GM19397 (cell line): ENCODE measurements at regions not wholly inside any gene's neighbourhood (a gene's known extent, or its start where the extent isn't known, plus 50 kb on each side); places are given as distances from the start of the nearest gene placed in this dataset.

Experiments used
- ATAC-seq: cut with Tn5 transposase; IDR thresholded peaks from one replicate; pipeline ENCODE4 v1.9.1; 2021; ENCODE audit warnings: mild to moderate bottlenecking, moderate library complexity; ENCODE audit not compliant: unreplicated experiment

DNA sequence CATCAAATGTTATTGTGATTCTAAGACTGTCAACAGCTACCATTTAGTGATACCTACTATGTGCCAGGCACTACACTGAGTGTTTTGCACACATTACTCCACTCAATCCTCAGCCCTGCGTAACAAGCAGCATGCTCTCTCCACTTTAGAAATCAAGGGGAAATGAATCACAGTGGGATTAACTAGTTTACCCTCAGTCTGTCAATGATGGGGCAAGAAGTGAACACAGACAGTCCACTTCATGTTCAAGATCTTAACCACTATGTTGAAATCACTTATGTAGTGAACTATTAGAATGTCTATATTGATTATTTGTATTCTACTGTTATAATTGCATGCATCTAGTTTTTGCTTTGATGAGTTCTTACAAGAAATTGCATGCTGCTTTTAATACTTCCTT is 165.3 kb downstream of the LTN1 start:
- ATAC-seq = no peak

DNA sequence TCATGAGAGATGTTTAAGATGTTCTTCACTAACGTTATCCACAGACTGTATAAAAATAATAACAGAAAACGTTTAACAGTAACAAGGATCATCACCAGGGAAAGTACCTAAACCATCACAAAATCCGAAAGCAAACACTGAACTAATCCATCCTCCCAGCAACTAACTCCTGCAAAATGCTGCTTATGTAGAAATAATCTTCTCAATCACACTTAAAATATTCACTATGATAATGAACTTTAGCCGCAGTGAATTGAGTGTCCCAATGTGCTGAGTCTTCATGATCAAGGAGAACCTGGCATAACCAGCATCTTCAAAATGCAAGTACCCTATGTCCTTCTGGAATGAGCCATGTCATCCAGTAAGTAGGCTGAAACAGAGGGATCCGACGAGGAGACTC is 166.1 kb downstream of the LTN1 start:
- ATAC-seq = no peak

DNA sequence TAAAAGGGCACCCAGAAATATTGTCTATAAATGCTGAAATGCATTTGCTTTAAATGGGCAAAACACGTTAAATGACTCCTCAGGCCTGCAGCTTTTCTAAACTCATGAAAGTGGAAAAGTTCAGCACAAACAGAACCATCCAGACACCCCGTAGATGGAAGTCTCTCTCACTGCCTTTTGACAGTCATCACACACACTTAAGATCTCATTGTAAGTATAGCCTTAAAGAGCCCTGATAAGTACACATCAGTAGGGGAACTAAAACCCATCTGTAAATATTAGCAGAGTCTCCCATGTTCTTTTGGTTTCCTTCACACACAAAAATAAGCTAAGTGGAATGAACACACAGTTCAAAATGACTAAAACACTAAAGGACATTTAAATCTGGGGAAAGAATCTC is 166.7 kb downstream of the LTN1 start:
- ATAC-seq = no peak

DNA sequence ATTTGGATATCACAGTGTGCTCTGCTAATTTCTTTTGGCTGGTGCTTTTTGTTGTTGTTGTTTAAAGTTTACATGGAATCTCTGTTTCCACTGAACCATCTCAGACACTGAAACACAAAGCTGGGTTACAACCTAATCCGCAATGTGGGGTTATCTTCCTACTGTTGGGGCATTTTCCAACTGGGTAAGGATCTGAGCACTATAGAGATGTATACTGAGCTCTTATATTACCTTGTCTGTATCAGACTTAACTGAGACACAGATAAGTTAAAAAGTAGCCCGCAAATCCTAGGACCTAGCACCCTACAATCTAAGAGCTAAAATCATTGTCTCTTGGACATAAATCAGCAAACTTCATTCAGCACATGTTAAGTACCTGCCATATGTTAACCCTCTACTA is 169.2 kb downstream of the LTN1 start:
- ATAC-seq = no peak

- no peak for ATAC-seq
These were observed 170.0 kb downstream of the LTN1 start for GRCh38 chr21:28822486-28823335.

GRCh38 chr21:28822123-28822399 is 170.6 kb downstream of the LTN1 start:
- ATAC-seq = no peak

DNA sequence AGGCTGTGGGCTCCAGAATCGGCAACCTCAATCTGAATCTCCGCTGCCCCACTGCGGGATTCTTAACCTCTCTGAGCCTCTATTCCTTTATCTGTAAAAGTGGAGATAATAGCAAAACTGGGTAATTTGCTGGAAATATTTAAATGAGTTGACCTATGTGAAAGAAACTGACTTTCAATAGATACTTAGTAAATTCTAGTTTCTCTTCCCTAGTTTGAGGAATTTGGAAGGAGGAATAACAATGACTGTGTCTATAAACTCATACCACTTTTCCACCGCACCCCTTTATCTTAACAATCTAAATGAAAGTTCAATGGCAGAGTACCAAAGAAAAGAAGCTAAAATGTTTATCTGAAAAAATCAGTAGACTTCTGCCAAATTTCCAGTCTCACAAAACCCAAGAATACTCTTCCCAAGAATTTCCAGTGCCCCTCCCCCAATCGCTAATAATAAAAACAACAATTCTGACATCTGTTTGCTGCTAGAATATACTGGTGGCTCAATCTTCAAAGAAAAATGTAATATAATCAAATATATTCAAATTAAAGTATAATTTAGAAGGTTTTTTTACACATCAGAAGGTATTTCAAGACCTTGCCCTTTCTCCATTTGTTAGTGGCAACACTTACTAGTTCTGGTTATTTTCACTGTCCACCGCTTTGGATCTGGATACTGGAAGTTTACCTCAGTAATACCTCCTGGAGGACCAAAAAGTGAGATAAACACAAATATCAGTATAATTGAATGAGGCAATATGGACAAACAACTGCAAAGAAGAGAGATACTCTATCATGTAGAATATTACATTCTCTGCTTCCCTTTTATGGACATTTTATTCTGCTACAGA is 171.2 kb downstream of the LTN1 start:
- no peak for ATAC-seq

DNA sequence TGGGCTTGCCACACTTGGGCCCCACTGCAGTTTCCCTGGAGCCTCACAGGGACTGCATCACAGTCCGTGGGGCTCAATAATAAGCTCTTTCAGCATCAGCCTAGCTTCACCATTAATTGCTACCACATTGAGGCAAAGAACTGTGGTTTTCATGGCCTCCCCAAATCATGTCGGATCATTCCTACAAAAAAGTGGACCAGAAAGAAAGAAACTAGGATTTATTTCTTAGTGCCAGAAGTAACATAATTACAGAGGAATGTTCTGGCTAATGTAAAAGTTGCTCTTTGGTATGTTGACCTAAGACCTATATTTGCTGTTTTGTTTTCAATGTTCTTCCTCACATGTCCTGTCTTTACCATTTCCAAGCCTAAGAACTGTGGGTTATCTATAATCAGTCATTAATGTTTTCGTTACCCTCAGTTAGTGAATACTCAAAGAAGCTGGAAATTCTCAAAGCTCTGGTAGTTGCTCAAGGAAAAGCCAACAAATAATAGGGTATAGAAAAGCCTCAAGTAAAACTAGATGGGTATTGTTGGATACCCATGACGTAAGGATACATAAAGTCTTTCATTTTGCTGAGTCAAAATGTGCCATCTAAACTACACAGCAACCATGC is 173.9 kb downstream of the LTN1 start:
- ATAC-seq = no peak

- ATAC-seq = no peak
These were observed 174.8 kb downstream of the LTN1 start for GRCh38 chr21:28817871-28818270.

DNA sequence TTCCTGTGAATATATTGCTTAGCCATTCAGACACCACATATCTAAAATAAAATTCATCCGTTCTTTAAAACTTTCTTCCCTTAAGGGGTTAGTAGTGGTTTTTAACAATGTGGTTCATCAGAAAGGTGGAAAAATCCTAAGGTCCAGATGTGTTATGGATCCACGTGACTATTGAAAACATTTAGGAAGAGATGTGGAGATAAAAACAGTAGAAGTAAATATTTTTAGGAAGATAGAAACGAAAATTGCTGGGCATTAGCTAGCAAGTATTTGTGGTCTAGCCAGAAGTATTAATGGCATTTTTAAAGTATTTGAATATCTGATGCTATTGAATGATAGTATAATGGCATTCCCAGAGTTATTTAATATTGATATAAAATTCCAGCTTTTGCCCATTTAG is 180.8 kb downstream of the LTN1 start:
- no peak for ATAC-seq

GRCh38 chr21:28810826-28811524 is 181.7 kb downstream of the LTN1 start:
- no peak for ATAC-seq

- ATAC-seq = no peak
These were observed 186.8 kb downstream of the LTN1 start for GRCh38 chr21:28805885-28806284.

DNA sequence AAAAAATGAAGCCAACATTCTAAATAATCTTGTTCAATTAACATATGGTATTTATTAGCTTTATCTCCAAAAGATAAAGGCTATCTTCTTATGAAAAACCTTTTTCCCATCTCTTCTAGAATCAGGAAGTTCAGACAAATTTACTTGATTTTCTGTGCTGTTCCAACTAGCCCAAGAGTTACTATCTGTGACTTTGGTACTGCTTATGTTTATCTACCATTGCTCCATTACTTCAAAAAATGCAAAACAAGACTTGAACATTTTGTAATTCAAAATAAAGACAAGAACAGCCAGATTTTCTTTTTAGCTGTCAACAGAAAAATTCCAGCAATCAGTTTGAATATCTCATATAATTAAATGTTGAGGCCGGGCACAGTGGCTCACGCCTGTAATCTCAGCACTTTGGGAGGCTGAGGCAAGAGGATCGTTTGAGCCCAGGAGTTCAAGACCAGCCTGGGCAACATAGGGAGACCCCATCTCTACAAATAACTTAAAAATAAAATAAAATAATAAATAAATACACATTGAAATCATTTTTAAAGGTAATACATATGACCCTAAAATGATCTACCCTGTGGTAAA is 188.5 kb downstream of the LTN1 start:
- no peak for ATAC-seq

DNA sequence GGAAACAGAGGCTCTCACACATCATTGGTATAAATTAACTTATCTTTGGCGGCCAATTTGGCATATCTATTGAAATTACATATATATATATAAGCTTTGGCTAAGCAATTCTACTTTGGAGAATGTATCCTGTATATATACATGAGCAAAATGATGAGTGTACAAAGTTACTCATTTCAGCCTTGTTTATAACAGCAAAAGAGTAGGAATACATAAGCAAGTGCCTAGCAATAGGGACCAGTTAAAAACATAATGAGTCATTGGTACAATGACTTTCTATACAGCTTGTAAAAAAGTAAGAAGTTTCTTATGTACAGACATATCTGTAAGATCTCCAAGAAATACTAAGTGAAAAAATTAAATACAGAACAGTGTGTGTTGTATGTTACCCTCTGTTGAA is 190.8 kb downstream of the LTN1 start:
- no peak for ATAC-seq

GRCh38 chr21:28799926-28800325 is 192.8 kb downstream of the LTN1 start:
- ATAC-seq = no peak

- ATAC-seq = no peak
These were observed 193.9 kb downstream of the LTN1 start for GRCh38 chr21:28798798-28799197.

GRCh38 chr21:28795251-28795650 is 197.4 kb downstream of the LTN1 start:
- ATAC-seq = no peak

GRCh38 chr21:28794371-28794851 is 198.3 kb downstream of the LTN1 start:
- ATAC-seq = no peak

DNA sequence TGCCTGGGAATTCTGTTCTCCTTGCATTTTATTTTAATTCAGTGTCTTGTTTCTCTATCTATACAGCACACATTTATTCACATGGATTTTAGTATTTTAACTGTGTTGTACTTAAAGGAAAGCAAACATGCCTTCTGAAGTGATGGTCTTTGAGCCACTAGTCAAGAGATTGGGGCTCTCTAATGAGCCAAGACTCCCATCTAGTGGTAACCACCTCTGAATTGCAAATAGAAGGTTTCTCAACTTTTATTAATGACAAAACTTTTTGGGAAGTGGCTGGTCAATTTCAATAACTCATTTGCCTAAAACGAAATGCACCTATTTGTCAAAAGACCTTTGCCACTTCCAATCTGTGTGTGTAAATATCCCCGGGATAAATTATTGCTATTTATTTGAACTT is 199.6 kb downstream of the LTN1 start:
- no peak for ATAC-seq

DNA sequence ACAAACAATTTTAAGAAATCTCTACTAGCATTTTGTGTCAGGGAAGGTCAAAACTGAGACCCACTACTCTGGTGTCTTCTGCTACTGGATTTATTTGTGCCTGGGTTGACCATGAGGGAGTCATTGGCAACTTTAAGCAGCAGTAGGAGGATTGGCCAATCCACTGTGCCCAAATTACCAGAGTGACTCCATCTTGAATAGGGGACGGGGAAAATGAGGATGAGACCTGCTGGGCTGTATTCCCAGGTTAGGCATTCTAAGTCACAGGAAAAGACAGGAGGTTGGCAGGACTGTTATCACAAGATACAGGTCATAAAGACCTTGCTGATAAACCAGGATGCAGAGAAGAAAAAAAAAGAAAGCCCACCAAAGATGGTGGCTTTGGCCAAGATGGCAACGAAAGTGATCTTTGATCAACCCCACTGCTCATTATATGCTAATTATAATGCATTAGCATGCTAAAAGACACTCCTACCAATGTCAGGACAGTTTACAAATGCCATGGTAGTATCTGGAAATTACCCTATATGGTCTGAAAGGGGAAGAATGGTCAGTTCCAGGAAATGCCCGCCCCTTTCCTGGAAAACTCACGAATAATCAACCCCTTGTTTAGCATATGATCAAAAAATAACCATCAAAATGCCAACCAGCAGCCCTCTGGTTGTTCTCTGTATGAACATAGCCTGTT is 200.9 kb downstream of the LTN1 start:
- no peak for ATAC-seq
